ENCODE measurements at regions not wholly inside any gene's neighbourhood (a gene's known extent, or its start where the extent isn't known, plus 50 kb on each side); places are given as distances from the start of the nearest gene placed in this dataset.

- no peak for DNase-seq
Observed at GRCh38 chr11:45517171-45517770, 148.2 kb downstream of the CHST1 start.

DNA sequence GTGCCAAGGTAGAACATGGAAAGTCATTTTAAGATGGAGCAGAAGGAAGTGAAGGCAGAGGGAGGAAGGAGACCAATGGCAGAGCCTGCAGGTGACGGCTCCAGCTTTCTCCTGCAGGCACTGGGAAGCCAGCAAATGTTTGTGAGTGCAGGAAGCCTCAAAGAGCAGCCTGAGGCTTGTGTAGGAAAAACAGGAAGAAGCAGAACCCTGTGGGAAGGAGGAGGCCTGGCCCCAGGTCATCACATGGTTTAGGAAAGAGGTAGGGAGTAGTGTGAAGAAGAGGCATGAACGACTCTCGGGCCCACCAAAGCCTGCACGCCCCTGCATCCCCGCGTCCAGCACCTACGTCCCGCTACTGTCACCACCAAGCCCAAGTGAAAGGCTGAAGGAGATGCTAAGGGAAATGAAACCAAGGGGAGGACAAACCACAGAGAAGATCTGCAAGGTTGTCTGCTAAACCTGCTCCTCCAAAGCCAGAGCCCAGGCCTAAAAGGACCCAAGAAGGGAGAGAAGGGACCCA, 151.5 kb downstream of the CHST1 start:
- DNase-seq: no peak

DNA sequence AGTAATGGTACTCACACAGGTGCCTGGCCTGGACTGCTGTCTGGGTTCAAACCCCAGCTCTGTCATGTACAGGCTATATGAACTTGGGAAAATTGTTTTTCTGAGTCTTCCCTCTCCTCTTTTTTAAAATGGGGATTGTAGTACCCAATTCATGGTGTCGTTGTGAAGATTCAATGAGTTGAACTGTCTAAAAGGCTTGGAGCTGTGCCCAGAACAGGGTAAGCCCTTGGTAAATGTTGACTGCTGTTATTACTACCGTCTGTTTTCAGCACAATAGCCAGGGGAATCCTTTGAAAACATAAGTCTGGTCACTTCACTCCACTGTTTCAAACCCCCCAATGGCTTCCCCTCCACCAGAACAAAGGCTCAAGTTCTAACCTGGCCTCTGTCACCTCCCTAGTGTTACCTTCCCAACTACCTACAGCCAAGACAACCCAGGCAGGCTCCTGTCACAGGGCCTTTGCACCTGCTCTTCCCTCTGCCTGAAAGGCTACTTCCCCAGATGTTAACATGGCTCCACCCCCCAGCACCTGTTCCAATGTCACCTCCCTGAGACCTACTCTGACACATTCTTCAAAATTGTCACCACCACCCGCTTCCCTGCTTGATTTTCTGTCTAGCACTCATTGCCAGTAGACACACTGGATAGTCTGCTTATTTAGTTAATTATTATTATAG, 152.8 kb downstream of the CHST1 start:
- DNase-seq: no peak

DNA sequence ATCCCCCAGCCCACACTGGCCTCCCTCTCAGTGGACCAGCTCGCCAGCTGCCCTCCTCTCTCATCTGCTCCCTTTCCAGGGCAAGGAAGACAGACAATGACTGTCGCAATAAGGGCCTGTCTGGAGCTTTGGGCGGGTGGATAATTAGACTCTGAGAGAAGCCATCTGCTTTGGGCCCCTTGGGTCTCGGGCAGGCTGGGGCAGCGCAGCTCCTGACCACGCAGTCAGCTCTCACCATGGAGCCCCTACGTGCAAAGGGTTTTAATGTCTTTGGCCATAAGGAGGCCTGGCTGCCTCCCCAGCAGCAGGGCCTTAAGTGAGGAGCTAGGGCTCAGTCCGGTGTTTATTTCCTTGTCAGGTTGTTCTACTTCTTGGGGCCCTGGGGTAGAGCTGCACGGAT, 153.9 kb downstream of the CHST1 start:
- no peak for DNase-seq

GRCh38 chr11:45507916-45508315, 157.5 kb downstream of the CHST1 start:
- DNase-seq: no peak

DNA sequence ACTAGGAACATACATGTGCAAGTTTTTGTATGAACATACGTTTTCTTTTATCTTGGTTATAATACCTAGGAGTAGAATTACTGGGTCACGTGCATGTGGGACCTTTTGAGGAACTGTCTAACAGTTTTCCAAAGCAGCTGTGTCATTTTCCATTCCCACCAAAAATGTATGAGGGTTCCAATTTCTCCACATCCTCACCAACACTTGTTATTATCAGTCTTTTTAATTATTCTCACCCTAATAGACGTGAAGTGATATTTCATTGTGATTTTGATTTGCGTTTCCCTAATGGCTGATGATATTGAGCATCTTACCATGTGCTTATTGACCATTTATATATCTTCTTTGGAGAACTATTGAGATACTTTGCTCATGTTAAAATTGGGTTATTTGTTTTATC, 162.1 kb downstream of the CHST1 start:
- no peak for DNase-seq

DNA sequence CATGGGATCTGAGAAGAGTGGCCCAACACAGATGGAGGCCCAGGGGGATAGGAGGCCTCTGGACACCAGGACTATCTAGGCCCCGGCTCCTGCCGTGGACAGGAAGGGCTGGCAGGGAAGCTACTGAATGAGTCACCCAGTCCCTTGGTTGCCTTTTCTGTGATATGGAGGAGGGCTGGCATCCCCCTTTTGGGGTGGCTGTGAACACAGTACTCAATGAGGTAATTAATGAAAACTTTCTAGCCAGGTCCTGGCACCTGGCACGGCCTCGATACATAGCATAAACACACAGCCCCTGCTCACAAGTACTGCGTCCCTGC, 163.2 kb downstream of the CHST1 start:
- no peak for DNase-seq

- DNase-seq: no peak
Observed at GRCh38 chr11:45501392-45502225, 163.8 kb downstream of the CHST1 start.

DNA sequence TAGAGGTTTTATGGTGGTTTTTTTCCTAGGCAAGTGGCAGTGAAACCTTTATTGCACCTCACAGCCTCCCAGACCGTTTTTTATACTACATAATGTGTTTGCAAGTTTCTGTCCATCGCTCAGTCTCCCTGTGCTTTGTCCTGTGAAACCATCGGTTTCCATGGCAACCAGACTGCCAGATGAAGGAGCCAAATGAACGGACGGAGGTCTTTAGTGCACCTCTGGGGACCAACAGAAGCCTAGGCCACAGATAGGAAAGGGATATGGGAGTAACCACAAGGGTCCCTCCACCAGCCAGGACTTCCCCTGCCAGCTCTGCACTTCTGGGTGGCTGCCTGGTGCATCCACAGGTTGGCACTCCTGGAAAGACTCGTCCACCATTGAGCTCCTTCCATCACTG, 165.0 kb downstream of the CHST1 start:
- no peak for DNase-seq

DNA sequence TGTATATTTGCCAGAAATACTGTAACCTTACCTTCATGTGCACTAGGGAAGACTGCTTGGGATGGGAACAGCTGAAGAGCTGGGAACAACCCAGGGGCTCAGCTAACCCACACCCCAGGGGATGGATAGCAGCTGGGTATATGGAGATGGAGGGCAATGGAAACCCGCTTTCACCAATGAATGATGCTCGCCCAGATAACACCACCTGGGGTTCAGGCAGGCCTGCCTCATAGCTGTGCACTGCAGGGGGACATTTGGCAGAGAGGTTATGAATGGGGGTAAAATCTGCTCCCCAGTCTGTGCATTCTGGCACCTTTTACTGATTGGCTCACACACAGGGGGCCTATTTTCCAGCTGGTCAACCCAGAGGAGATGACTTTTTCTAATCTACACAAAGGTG, 170.7 kb downstream of the CHST1 start:
- DNase-seq: no peak

DNA sequence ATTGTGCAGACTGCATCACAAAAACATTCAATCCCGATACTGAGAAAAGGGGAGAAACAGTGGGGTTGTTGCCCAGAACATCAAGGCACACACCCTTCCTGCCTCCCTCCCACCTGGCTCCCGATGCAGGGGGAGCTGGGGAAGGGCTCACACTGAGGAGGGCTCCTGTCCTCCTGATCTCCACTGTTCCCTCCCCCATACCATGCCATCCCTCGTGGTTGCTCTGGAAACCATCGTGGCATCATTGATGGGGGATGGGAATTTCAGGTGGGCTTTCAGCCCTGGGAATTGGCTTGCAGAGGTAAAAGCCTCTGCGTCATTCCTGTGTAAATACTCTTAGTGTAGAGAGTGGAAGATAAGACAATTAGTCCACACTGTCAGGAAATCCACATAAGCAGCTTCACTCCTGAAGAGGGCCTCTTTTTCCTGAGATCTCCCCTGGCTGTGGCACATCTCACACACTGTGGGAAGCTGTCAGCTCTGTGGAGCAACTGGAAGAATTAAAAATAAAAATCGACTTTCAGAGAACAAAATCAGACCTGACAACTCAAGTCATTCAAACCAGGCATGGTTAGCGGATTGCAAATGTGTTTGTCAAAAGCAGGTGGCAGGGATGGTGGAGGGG, 176.0 kb downstream of the CHST1 start:
- DNase-seq: no peak

GRCh38 chr11:45486461-45486860, 179.0 kb downstream of the CHST1 start:
- DNase-seq: no peak

DNA sequence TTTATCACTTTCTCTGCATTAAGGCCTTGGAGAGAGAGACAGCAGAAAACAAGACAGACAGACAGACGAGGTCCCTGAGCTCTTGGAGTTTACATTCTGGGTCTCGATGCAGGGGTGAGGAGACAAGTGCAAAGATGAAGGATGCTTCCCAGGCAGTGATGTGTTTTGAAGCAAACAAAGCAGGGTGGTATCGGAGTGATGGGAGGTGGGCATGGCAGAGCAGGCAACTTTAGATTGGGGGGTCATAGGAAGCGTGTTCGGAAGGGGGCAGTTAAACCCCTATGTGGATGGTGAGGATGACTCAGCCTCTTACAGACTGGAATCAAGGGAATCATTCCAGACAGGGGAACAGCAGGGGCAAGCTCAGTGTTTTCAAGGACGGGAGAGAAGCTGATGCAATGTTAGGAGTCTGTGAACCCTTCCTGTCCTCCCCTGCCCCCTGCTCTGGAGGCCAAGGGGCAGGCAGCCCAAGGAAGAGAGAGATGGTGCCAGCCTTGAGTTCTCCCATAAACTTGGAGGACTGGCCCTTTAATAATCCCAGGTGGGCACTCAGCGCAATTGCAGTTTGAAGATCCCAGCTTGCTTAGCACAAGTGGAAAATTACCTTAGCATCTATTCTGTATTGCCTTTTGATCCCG, 180.2 kb downstream of the CHST1 start:
- DNase-seq: no peak

- DNase-seq: no peak
Observed at GRCh38 chr11:45484326-45484883, 181.0 kb downstream of the CHST1 start.

GRCh38 chr11:45483416-45483815, 182.0 kb downstream of the CHST1 start:
- no peak for DNase-seq

DNA sequence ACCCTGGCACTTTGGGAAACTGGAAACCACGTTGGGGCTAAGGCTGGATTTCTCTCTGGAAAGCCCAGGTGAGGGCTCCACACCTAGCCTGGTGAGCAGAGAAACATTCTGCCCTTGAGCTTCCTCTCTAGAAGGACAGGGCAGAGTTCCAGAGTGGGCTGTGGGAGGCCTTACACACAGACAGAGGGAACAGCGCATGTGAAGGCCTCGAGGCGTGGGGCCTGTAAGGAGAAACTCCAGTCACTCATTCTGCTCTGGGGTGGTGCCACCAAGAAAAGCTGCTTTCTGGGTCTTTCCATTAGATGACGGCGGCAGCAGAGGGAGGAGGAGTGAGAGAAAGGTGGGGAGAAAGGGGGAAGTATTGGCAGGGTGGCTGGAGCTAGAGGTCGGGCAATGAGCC, 183.1 kb downstream of the CHST1 start:
- no peak for DNase-seq

DNA sequence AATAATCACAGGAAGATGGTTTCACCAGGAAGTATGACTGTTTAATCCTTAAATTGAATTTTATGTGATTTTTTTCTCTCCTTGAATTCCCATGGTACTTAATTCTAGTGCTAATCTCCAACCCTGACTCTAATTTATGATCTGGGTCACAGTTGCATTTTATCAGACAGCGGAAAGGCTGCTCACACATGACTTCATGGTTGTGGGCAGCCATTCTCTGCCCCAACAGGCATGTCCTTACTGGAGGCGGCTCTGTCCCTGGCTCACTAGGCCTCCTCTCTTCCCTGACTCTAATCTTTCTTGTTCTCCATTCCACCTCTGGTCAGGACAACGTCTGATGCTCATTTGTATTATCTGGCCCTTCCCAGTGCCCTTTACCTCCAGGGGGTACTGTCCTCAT, 184.4 kb downstream of the CHST1 start:
- no peak for DNase-seq

- DNase-seq: no peak
Observed at GRCh38 chr11:45477588-45477987, 187.8 kb downstream of the CHST1 start.

DNA sequence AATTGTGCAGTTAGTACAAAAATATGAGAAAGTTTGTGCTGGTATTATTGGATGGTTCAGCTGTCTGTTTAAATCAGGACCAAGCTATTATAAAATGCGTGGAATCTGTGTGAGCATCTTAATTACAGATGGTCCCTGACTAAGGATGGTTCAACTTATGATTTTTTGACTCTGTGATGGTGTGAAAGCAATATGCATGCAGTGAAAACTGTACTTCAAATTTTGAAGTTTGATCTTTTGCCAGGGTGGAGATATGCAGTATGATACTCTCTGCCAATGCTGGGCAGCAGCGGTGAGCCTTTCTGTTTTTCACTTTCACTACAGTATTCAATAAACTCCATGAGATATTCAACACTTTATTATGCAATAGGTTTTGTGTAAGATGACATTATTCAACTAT, 189.3 kb downstream of the CHST1 start:
- DNase-seq: no peak

DNA sequence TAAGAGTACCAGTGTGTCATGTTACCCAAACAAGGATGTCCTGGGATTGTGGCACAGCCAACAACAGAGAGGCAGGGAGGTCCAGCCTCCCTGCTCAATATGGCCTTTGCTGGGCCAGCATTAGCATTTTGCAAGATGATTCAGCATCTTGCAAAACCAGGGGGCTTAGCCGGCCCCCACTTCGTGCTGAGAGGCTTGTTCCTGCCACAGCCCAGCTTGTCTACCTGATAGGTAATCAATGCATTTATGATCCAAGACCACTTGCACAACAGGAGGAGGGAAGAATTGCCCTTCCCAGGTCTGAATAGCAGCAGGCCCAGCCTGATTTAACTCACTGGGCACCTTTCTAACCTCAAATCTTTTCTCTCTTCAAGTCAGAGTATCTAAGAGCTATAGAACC, 189.0 kb upstream of the SYT13 start:
- no peak for DNase-seq

- DNase-seq: no peak
Observed at GRCh38 chr11:45473341-45473895, 187.3 kb upstream of the SYT13 start.

GRCh38 chr11:45472716-45473317, 186.7 kb upstream of the SYT13 start:
- DNase-seq: no peak
